Glomerular visceral epithelial cell (primary cell): ENCODE measurements at regions not wholly inside any gene's neighbourhood (a gene's known extent, or its start where the extent isn't known, plus 50 kb on each side); places are given as distances from the start of the nearest gene placed in this dataset.

Source experiments
- DNase-seq: peaks from one replicate; pipeline ENCODE4 v3.0.0-alpha.2; 2016; ENCODE audit errors: extremely low spot score

- no peak for DNase-seq
Measured at GRCh38 chr16:62105244-62105643, 69.0 kb upstream of the CDH8 start.

GRCh38 chr16:62102588-62102987 is 66.3 kb upstream of the CDH8 start:
- DNase-seq, result peak; percentile 1

GRCh38 chr16:62100651-62101050 is 64.4 kb upstream of the CDH8 start:
- no peak for DNase-seq

GRCh38 chr16:62089715-62090114 is 53.5 kb upstream of the CDH8 start:
- no peak for DNase-seq

- DNase-seq, result no peak
Measured at GRCh38 chr16:62088731-62089410, 52.6 kb upstream of the CDH8 start.
